GM20000 (cell line): ENCODE measurements at regions not wholly inside any gene's neighbourhood (a gene's known extent, or its start where the extent isn't known, plus 50 kb on each side); places are given as distances from the start of the nearest gene placed in this dataset.

Experiments
- DNase-seq: peaks from one replicate; pipeline ENCODE4 v3.0.0; 2012; ENCODE audit warnings: low spot score
- TF ChIP-seq, protein P1 (sequence below): IDR thresholded peaks from 2 replicates; pipeline ENCODE4 v1.5.1; 2012; ENCODE audit warnings: mild to moderate bottlenecking, control low read depth; ENCODE audit errors: extremely low read depth, missing control alignments

DNA sequence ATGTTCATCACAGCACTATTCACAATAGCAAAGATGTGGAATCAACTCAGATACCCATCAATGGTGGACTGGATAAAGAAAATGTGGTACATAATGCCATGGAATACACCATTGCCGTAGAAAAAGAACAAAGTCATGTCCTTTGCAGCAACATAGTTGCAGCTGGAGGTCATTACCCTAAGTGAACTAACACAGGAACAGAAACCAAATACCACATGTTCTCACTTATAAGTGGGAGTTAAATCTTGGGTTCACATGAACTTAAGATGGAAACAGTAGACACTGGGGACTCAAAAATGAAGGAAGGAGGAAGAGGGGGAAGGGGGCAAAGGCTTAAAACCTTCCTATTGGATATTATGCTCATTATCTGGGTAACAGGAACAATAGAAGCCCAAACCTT, 228.1 kb upstream of the RAB6C start:
- DNase-seq = no peak
- TF ChIP-seq, protein P1, sequence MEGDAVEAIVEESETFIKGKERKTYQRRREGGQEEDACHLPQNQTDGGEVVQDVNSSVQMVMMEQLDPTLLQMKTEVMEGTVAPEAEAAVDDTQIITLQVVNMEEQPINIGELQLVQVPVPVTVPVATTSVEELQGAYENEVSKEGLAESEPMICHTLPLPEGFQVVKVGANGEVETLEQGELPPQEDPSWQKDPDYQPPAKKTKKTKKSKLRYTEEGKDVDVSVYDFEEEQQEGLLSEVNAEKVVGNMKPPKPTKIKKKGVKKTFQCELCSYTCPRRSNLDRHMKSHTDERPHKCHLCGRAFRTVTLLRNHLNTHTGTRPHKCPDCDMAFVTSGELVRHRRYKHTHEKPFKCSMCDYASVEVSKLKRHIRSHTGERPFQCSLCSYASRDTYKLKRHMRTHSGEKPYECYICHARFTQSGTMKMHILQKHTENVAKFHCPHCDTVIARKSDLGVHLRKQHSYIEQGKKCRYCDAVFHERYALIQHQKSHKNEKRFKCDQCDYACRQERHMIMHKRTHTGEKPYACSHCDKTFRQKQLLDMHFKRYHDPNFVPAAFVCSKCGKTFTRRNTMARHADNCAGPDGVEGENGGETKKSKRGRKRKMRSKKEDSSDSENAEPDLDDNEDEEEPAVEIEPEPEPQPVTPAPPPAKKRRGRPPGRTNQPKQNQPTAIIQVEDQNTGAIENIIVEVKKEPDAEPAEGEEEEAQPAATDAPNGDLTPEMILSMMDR = no peak

DNA sequence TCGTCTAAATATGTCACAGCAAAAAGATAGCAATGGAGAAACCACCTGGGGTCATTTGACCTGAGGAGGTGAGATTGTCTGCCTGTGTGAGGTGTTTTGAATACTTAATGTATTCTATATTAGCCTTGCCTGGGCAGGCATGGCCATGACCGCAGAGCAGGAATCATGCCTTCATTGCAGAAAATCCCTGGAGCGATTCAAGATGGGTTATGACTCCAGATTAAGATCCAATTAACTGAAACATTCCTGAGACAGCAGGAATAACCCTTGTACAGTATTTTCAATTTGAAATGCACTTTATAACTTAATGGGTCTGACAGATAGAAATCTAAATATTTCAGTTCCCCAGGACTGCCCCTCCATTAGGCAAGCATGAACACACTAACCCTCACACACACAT, 227.3 kb upstream of the RAB6C start:
- DNase-seq = no peak
- TF ChIP-seq, protein P1 = no peak

DNA sequence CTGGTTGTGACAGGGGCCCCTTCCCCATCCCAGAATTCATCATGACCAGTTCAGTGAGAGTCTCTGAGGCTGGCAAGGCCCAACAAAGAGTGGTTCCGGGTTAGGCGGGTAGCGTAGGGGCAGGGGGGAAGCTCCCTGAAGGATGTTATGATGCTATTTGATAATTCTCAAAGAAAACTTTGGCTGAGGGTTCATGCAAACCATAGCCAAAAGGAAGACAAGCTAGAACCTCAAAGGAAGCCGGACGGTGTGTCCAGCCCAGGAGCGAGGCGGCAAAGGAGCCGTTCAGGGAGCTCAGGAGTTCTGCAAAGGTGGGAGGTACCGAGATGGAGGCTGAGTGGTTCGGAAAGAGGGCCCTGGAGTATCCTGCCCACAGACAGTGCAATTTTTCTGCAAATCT, 226.8 kb upstream of the RAB6C start:
- no peak for DNase-seq
- TF ChIP-seq, protein P1 = no peak

DNA sequence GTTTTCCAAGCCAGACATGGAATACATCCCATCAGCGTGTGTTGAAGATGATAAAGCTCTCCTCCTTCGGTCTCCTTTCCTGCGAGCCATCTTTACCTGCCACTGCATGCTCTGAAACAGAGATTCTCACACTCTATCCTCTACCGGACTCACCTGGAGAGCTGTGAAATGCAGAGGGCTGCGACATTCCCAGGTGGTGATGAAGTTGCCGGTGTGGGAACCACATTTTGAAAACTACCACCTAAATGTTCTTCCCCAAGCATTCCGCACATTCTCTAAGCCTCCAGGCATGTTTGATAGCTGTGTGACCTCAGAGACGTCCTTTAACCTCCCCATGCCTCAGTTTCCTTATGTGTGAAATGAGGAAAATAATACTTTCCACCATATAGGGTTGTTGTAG, 226.2 kb upstream of the RAB6C start:
- no peak for DNase-seq
- TF ChIP-seq, protein P1 = no peak

DNA sequence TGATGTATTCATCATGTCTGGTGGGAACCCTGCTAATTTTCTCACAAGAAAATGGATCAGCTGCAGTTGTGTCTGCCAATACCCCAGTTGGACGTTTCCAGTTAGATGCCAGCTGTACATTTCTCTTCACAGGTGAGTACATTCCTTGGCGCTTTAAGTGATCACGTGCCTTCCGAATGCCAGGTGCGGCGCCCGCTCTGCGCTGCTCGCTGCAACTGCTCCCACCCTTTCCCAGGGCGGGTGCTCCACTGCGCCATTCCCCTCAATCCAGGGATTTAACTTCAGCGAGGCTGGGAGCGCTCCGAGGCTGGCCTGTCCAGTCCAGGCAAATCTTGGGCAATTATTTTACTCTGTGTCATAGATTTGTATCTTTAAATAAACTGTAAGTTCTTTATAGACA, 225.0 kb upstream of the RAB6C start:
- TF ChIP-seq, protein P1 = no peak
- DNase-seq = no peak

DNA sequence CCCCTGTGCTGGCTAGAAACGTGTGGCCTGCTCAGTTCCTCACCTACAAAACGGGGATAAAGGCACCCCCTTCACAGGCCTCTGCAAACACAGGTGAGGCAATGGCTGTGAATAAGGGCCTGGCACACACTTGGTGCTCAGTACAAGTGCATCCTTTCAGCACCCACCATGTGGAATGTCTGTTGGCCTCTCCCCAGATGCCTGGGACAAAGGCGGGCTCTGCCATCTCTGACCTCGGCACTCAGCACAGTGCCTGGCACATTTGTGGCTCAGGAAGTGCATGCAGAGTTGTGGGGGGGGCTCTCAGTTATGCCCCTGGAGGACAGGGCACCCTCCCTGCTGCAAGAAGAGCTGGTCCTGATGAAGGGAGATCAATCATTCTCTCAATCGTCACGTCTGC, 224.6 kb upstream of the RAB6C start:
- TF ChIP-seq, protein P1 = no peak
- no peak for DNase-seq

DNA sequence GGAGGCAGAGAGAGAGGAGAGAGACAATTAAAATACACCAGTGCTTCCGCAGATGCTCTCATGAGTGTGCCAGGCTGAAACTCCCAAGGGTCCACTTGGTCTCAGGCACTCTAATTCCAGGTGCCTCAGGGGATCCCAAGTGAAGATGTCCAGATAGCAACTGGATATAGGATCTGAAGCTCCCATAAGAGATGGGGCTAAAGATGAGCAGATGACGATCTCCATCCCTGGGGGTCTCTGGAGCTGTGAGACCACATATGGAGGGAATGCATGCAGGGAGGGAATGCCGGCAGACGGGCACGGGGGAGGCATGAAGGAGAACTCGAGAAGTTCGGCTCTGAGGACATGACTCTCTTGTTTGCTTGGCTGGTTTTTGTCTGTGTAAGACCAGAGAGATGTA, 223.7 kb upstream of the RAB6C start:
- TF ChIP-seq, protein P1 = no peak
- no peak for DNase-seq
